Kidney glomerular epithelial cell (primary cell): ENCODE measurements at regions not wholly inside any gene's neighbourhood (a gene's known extent, or its start where the extent isn't known, plus 50 kb on each side); places are given as distances from the start of the nearest gene placed in this dataset.

ENCODE experiments used
- DNase-seq: peaks from one replicate; lab custom pipeline; 2025; lab: John Stamatoyannopoulos, UW

DNA sequence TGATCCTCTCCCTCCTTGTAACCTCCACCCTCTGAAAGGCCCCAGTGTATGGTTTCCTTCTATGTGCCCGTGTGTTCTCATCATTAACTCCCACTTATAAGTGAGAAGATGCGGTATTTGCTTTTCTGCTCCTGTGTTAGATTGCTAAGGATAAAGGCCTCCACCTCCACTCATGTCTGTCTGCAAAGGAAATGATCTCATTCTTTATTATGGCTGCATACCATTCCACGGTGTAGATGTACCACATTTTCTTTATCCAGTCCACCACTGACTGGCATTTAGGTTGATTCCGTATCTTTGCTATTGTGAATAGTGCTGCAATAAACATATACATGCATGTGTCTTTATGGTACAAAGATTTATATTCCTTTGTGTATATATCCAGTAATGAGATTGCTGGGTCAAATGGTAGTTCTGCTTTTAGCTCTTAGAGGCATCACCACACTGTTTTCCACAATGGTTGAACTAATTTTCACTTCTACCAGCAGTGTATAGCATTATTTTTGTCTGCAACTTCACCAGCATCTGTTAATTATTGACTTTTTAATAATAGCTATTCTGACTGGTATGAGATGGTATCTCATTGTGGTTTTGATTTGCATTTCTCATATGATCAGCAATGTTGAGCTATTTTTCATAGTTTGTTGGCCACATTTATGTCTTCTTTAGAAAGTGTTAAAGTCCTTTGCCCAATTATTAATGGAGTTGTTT is 1030.9 kb downstream of the FSTL5 start:
- no peak for DNase-seq

DNA sequence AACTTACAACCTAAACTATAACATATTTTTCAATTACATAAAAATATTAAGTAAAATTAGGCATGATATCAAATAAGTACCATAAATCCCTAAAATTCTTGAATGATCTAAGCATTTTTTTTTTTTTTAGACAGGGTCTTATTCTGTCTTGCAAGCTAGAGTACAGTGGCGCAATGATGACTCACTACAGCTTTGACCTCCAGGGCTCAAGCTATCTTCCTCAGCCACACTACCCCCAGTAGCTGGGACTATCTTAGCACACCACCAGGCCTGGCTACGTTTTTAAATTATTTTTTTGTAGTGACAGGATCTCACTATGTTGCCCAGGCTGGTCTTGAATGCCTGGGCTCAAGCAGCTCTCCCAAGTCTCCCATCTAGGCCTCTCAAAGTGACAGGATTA is 1042.3 kb downstream of the FSTL5 start:
- no peak for DNase-seq

DNA sequence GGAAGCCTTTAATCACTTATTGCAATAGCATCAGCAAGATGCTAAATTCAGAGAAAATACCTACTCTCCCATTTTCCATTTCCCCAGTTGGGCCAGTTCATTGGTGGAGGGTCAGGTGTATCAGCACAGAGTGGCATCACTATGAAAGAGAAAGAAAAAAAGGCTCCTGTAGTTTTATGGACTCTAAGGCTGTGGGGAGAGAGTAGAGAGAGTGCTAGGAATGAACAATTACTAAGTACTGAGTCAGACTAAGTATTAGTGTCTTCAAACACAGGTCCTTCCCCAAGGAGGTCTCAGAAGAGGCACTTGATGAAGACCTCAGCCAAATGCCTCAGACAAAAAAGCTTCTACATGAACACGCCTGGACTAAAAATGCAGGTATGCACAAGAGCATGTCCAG is 1061.9 kb downstream of the FSTL5 start:
- DNase-seq = no peak

- DNase-seq = no peak
Observed at GRCh38 chr4:161097821-161098220, 1066.0 kb downstream of the FSTL5 start.

- no peak for DNase-seq
Observed at GRCh38 chr4:161061046-161061445, 1102.8 kb downstream of the FSTL5 start.
